IgD-negative memory B cell (primary cell): ENCODE measurements at regions not wholly inside any gene's neighbourhood (a gene's known extent, or its start where the extent isn't known, plus 50 kb on each side); places are given as distances from the start of the nearest gene placed in this dataset.

Source experiments
- H3K27ac Mint-ChIP-seq, 3 donors: one replicate each; pipeline ENCODE4 v1.8.0; 2020 to 2022; ENCODE audit warnings: mild to moderate bottlenecking in 3 of 3, mixed read lengths in 3 of 3, moderate library complexity in 1 of 3
- H3K27me3 Mint-ChIP-seq: one replicate; pipeline ENCODE4 v1.8.0; 2021; ENCODE audit warnings: mixed read lengths
- H3K36me3 Mint-ChIP-seq: one replicate; pipeline ENCODE4 v1.8.0; 2020; ENCODE audit warnings: mild to moderate bottlenecking, mixed read lengths
- H3K4me1 Mint-ChIP-seq, 3 donors: one replicate each; pipeline ENCODE4 v1.8.0; 2020 to 2022; ENCODE audit warnings: mixed read lengths in 3 of 3, mild to moderate bottlenecking in 1 of 3
- H3K4me3 Mint-ChIP-seq, 4 donors: one replicate each; pipeline ENCODE4 v1.8.0; 2020 to 2022; ENCODE audit warnings: mild to moderate bottlenecking in 4 of 4, mixed read lengths in 4 of 4, moderate library complexity in 3 of 4
- H3K9me3 Mint-ChIP-seq, 3 donors: one replicate each; pipeline ENCODE4 v1.8.0; 2020 to 2021; ENCODE audit warnings: mixed read lengths in 3 of 3, mild to moderate bottlenecking in 1 of 3

DNA sequence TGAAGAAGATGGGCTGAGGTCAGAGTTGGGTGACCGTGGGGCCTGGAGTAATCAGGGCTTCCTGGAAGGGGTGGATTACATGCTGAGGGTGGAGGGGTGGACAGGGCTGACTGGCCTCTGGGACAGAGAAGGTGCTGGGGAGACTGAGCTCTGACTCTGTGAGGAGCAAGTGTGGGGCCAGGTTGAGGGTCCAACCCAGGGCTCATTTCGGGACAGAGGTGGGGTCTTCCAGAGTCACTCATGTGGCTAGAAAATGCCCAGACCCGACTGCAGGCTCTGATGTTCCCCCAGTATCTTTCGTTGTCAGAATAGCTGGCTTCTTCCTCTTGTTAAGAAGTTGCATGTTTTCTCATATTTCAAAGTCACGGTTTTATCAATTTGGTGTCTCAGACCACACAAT, 311.8 kb downstream of the PTPRU start:
- Mint-ChIP-seq H3K36me3 (no peaks in the 10 kb centered on the region), H3K27me3 (peaks cover 9% of the 10 kb centered on the region), H3K27ac (no peak overlapping the region), H3K4me3 (no peak overlapping the region), H3K9me3 (peaks cover 0 to 2% (median 0%) of the 10 kb centered on the region in 3 donors), H3K4me1 (no peaks in the 10 kb centered on the region)

DNA sequence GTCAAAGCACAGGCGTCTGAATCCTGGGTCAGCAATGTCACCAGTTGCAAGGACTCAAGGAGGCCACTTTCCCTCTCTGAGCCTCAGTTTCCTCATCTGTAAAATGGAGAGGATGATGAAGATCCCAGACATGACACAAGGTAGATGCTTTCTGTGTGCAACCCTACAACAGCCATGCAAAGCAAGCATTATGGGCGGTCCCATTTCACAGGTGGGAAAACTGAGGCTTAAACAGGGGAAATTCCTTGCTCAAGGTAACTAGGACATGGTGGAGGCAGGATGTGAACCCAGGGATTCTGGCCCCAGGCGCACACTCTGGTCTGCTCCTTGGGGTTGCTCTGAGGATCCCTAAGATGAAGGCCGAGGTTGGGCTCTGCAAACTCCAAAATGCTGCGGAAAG, 311.0 kb downstream of the PTPRU start:
- no peak overlapping the region for H3K4me3 Mint-ChIP-seq
- H3K27ac Mint-ChIP-seq = no peak overlapping the region
- no peaks in the 10 kb centered on the region for H3K36me3 Mint-ChIP-seq
- H3K27me3 Mint-ChIP-seq = peaks cover 9% of the 10 kb centered on the region
- H3K4me1 Mint-ChIP-seq = no peaks in the 10 kb centered on the region
- peaks cover 0 to 4% (median 0%) of the 10 kb centered on the region in 3 donors for H3K9me3 Mint-ChIP-seq

DNA sequence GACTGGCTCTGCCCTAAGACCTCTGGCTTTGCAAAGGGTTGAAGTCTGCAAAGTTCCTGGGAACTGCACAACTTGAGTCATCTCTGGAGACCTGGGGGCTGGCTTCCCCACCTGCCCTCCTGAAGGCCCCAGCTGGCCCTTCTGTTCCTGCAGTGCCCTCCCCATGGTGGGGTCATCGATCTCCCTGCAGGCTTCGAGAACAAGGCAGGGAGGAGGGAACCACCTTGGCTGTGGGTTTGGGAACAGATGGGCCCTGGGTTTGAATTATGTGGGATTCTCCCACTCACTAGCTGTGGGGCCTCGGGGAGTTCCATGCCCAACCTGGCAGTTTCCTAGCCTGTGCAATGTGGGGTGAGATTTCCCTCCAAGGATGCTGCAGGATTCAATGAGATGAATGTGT, 310.2 kb downstream of the PTPRU start:
- Mint-ChIP-seq H3K4me3 (no peak overlapping the region), H3K9me3 (peaks cover 0 to 5% (median 0%) of the 10 kb centered on the region in 3 donors), H3K4me1 (no peaks in the 10 kb centered on the region)

DNA sequence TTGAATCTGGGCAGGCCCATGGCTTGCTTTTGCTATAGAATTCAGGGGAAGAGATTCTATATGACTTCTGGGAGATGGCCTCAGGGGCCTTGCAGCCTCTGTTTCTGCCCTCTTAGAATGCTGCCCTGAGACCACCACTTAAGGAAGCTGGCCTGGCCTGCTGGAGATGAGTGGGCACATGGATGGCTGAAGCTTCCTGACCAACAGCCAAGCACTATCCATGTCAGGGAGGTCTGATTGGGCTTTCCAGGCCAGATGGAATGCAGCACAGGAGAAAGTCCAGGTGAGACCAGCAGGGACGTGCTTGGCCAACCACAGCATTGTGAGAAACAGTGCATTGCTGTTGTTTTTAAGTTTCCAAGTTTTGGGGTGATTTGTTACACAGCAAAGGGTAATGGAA, 308.1 kb downstream of the PTPRU start:
- Mint-ChIP-seq H3K4me3 (no peak overlapping the region), H3K9me3 (peaks cover 0 to 5% (median 0%) of the 10 kb centered on the region in 3 donors), H3K36me3 (no peaks in the 10 kb centered on the region), H3K27ac (no peak overlapping the region), H3K27me3 (peaks cover 5% of the 10 kb centered on the region), H3K4me1 (no peaks in the 10 kb centered on the region)

More for the DNA sequence above, 310.2 kb downstream of the PTPRU start:
- H3K36me3 Mint-ChIP-seq = no peaks in the 10 kb centered on the region
- peaks cover 10% of the 10 kb centered on the region for H3K27me3 Mint-ChIP-seq
- H3K27ac Mint-ChIP-seq = no peak overlapping the region

DNA sequence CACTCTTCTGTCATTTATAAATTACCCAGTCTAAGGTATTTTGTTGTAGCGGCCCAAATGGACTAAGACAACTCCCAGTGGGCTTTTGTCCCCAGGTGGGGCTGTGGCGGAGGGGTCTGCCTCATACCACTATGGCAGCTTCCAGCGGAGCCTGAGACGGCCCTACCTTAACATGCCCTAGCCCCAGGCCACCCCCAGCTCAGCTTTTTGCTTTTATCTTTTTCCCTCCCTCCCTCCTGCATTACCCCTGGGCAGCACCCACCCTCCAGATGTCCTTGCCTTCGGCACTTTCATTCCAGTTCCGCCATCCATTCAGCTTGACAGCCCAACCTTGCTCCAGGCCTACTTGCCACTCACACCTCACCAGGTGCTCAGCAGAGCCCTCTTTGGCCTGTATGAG, 307.3 kb downstream of the PTPRU start:
- Mint-ChIP-seq H3K9me3 (peaks cover 0 to 3% (median 0%) of the 10 kb centered on the region in 3 donors), H3K4me1 (no peaks in the 10 kb centered on the region), H3K36me3 (no peaks in the 10 kb centered on the region), H3K27ac (no peak overlapping the region), H3K4me3 (no peak overlapping the region), H3K27me3 (peaks cover 2% of the 10 kb centered on the region)

DNA sequence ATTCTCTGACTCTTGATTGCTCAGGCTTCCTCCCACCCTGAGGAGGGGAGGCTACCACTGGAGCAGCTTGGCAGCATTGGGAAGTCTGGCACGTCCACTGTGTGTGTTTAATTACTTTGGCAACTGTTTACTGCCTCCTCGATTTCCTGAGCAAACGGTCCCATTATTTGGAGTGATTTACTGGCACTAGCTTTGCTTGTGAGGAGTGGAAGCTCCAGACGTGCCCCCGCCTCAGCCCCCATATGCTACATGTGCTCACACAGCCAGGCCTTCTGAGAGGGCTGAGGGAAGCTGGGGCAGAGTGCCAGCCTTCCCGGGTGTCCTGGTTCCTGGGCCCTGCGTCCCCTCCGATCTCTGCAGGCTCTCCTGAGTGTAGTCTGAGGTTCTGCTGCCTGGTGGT, 306.2 kb downstream of the PTPRU start:
- Mint-ChIP-seq H3K4me3 (no peak overlapping the region), H3K9me3 (peaks cover 0 to 3% (median 0%) of the 10 kb centered on the region in 3 donors), H3K36me3 (no peaks in the 10 kb centered on the region)

DNA sequence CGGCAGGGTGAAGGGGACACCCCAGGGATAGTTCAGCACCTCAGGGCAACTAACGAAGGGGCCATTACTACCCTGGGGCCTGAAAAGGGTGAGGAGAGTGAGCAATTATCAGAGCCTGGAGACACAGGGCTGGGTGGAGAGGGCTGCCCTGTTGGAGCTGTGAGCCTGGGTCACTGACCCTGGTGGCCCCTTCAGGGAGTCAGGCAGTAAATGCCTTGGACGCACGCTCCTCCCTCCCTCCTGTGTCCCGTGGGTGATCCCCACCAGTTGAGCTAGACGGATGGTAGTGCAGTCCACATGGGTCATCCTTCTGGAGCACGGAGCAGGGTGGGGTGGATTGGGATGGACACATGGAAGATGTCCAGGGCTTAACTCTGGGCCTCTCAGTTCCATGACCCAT, 305.3 kb downstream of the PTPRU start:
- Mint-ChIP-seq H3K27me3 (peaks cover 2% of the 10 kb centered on the region), H3K27ac (no peak overlapping the region), H3K36me3 (no peaks in the 10 kb centered on the region), H3K9me3 (peaks cover 0 to 3% (median 0%) of the 10 kb centered on the region in 3 donors), H3K4me1 (no peaks in the 10 kb centered on the region), H3K4me3 (no peak overlapping the region)

More for the DNA sequence above, 306.2 kb downstream of the PTPRU start:
- Mint-ChIP-seq H3K27me3 (peaks cover 2% of the 10 kb centered on the region), H3K27ac (no peak overlapping the region), H3K4me1 (no peaks in the 10 kb centered on the region)

DNA sequence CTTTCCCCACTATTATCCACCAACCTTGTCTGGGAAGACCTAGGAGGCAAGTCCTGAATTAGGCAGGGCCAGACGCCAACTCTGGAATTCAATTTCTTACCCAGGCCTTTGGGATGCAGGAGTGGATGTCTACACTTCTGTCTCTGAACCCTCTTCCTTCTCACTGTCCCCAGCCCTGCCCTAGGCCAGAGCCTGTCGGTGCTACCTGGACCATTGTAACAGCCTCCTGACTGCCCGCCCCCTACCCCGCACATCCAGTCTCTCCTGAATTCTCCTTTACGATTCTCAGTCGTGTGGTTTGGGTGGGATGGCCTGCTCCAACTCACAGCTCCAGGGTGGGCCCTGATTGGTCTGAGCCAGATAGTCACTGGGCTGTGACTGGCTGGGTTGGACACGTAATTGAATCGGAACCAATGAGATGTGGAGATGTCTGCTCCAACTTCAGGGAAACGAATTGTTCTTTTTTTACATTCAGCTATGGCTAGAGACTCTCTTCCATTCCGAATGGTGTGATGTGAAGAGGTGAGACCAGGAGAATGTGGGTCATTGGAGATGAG, 304.6 kb downstream of the PTPRU start:
- Mint-ChIP-seq H3K4me1 (no peaks in the 10 kb centered on the region), H3K36me3 (no peaks in the 10 kb centered on the region), H3K4me3 (no peak overlapping the region), H3K9me3 (peaks cover 0 to 3% (median 0%) of the 10 kb centered on the region in 3 donors), H3K27me3 (peaks cover 4% of the 10 kb centered on the region), H3K27ac (peak overlapping the region in 1 of 3 donors; percentile 53)

DNA sequence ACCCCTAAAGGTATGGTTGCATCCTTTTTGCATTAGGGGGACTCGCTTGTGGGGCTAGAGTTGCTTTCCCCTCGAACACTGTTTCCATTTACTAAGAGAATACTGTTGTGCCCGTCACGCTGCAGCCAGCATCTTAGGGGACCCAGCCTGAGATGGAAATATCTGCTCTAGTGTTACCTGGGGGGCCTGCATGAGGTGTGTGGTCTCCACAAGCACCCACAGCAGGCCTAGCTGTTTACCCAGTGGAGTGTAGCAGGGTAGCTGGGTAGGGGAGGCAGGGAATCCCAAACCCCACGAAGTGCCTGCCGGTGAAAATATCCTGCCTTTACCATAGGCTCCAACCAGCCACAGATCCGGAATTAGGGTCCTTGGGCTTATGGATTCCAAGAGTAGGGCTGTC, 303.6 kb downstream of the PTPRU start:
- Mint-ChIP-seq H3K4me3 (no peak overlapping the region), H3K27me3 (peaks cover 4% of the 10 kb centered on the region), H3K9me3 (peaks cover 0 to 3% (median 0%) of the 10 kb centered on the region in 3 donors), H3K27ac (no peak overlapping the region), H3K36me3 (no peaks in the 10 kb centered on the region), H3K4me1 (no peaks in the 10 kb centered on the region)

DNA sequence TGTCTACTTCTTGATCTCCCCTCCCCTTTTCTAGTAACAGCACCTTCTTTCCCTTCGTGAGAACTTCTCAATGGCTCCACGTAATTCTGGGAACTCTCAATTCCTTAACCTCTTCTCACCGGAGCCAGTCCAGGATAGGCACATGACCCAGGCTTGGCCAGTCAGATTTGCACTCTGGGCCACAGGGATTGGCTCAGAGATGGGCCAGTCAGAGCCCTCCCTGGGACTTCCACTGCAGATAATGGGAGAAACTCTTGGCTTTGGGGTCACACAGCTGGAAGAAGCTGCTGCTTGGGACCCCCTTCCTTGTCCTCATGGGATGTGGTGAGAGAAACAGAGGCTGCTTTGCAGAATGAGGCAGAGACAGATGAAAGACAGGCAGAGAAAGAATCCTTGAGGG, 302.3 kb downstream of the PTPRU start:
- H3K27ac Mint-ChIP-seq = no peak overlapping the region
- no peaks in the 10 kb centered on the region for H3K36me3 Mint-ChIP-seq
- H3K4me3 Mint-ChIP-seq = no peak overlapping the region
- H3K9me3 Mint-ChIP-seq = peaks cover 0 to 3% (median 2%) of the 10 kb centered on the region in 3 donors
- no peaks in the 10 kb centered on the region for H3K4me1 Mint-ChIP-seq
- H3K27me3 Mint-ChIP-seq = peaks cover 7% of the 10 kb centered on the region

DNA sequence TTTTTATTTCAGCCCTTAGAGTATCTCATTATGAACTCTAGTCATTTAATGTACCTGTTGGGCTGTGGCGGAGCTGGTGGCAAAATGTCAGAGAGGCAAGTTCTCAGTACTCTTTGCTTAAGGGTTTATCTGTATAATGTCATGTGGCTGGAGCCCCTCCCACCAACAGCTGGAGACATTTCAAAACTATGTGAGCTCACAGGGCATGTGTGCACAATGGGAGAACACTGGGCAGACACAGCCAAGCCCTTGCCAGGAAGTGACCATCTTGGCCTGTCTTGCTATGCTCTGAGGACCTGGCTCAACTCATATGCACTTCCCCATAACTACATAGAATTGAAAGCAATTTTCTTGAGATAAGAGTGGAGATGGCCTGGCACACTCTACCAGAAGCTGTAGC, 296.4 kb downstream of the PTPRU start:
- no peak overlapping the region for H3K27ac Mint-ChIP-seq
- H3K36me3 Mint-ChIP-seq = no peaks in the 10 kb centered on the region
- H3K9me3 Mint-ChIP-seq = peaks cover 7 to 16% (median 10%) of the 10 kb centered on the region in 3 donors
- peaks cover 4% of the 10 kb centered on the region for H3K27me3 Mint-ChIP-seq
- H3K4me1 Mint-ChIP-seq = no peaks in the 10 kb centered on the region
- no peak overlapping the region for H3K4me3 Mint-ChIP-seq

DNA sequence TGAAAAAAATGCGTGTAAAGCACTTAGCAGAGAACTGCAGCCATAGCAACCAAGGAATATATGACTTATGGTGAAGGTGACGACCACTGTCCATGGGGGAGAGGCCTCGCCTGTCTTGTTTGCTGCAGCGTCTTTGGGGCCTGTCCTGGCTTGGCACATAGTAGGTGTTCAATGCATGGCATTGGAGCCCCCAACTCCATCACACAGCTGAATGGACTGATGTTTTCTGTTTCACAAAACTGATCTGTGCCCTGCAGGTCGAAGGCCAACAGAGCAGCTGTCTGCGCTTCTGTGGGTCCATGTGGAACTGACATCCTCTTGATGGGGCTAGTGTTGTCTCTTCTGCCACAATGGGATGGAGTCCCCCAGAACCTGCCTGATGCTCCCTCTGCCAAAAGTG, 296.0 kb downstream of the PTPRU start:
- no peaks in the 10 kb centered on the region for H3K4me1 Mint-ChIP-seq
- no peak overlapping the region for H3K4me3 Mint-ChIP-seq
- no peaks in the 10 kb centered on the region for H3K36me3 Mint-ChIP-seq
- H3K9me3 Mint-ChIP-seq = peaks cover 7 to 16% (median 10%) of the 10 kb centered on the region in 3 donors
- H3K27me3 Mint-ChIP-seq = peaks cover 4% of the 10 kb centered on the region
- H3K27ac Mint-ChIP-seq = no peak overlapping the region

DNA sequence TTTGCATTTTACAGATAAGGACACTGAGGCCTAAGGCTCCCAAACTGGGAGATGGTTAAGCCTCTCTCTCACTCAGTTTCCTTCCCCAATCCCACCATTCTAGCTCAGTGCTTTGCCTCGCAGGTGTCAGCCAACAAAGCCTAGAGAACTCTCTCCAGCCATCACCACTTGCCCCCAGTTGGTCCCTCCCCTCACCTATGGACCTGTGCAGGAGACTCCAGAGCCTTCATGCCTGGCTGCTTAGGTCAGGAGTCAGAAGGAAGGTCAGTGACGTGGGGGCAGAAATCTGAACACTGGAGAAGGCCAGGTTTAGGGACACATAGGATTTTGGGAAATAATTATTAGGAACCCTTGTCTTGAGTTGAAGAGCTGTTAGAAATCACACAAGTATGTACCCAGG, 295.3 kb downstream of the PTPRU start:
- Mint-ChIP-seq H3K9me3 (peaks cover 10 to 16% (median 11%) of the 10 kb centered on the region in 3 donors), H3K4me1 (no peaks in the 10 kb centered on the region), H3K27ac (no peak overlapping the region)

DNA sequence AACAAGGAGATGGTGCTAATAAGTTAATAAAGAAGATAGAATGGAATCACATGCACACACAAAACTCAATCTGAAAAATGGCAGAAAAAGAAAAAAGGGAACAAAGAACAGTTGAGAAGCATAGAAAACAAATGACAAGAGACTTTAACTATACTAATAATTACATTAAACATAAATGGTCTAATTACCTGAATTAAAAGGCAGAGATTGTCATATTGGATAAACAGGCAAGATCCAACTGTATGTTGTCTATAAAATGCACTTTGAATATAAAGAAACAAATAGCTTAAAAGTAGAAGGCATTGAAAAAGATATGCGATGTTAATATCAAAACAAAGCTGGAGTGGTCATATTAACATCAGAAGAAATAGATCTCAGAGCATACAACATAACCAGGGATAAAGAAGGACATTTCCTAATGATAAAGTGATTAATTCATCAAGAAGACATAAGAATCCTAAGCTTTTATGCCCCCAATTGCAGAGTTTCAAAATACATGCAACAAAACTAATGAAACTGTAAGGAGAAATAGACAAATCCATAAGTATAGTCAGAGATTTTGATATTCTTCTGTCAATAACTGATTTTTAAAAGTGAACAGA, 293.5 kb downstream of the PTPRU start:
- H3K9me3 Mint-ChIP-seq = peaks cover 10 to 16% (median 13%) of the 10 kb centered on the region in 3 donors
- H3K4me1 Mint-ChIP-seq = no peaks in the 10 kb centered on the region
- H3K27ac Mint-ChIP-seq = no peak overlapping the region
- no peaks in the 10 kb centered on the region for H3K36me3 Mint-ChIP-seq
- H3K4me3 Mint-ChIP-seq = peak overlapping the region in 1 of 4 donors; percentile 27
- peaks cover 7% of the 10 kb centered on the region for H3K27me3 Mint-ChIP-seq

More for the DNA sequence above, 295.3 kb downstream of the PTPRU start:
- Mint-ChIP-seq H3K36me3 (no peaks in the 10 kb centered on the region), H3K4me3 (no peak overlapping the region), H3K27me3 (peaks cover 4% of the 10 kb centered on the region)

DNA sequence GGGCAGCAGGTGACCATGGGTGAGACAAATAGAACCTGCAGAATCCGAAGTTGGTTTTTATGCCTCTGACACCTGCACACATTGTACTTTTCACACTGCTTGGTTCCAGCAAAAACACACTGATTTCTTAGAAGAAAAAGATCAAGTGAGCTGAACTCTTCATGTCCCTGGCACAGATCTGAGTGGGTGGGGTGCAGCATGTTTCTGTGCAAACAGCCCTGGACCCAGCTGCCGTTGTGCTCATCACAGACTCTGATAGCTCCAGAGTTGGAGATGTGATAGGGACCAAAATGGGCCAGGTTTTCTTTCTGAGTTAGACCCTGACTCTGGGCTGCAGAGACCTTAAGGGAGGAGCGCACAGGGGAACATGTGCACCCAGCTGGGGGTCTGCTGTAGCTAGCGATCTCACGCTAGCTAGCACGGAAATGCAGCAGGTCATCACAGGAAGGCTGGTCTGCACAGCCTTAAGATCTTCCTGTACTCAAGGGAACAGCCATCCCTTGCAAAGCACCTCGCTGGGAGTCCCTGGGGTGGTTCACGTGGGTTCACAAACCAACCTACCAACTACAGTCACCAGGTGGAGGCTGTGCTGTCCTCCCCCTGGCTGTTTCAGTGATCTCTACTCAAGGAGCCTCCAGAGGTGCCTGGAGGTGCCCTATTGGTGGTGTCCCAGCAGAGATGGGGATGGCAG, 291.1 kb downstream of the PTPRU start:
- no peaks in the 10 kb centered on the region for H3K36me3 Mint-ChIP-seq
- no peak overlapping the region for H3K4me3 Mint-ChIP-seq
- peaks cover 8 to 16% (median 13%) of the 10 kb centered on the region in 3 donors for H3K9me3 Mint-ChIP-seq
- H3K4me1 Mint-ChIP-seq = no peaks in the 10 kb centered on the region
- peaks cover 14% of the 10 kb centered on the region for H3K27me3 Mint-ChIP-seq
- H3K27ac Mint-ChIP-seq = no peak overlapping the region
